Thyroid gland (tissue), 4 donors: ENCODE measurements at regions not wholly inside any gene's neighbourhood (a gene's known extent, or its start where the extent isn't known, plus 50 kb on each side); places are given as distances from the start of the nearest gene placed in this dataset.

Experiments used
- DNase-seq, 2 donors: peaks; one replicate each; pipeline ENCODE4 v3.0.0-alpha.2; 2019
- H3K27ac ChIP-seq, 3 donors: fragments of 200-600 bp; sonication (generic); 1 replicate in 2 of 3; 2 replicates in 1 of 3; pipeline ENCODE4 v1.5.1; 2016 to 2019; ENCODE audit warnings: mild to moderate bottlenecking in 1 of 3, moderate library complexity in 1 of 3
- H3K27me3 ChIP-seq: fragments of 200-600 bp; sonication (generic); one replicate; pipeline ENCODE4 v1.5.1; 2019
- H3K36me3 ChIP-seq, 2 donors: fragments of 200-600 bp; sonication (generic); one replicate each; pipeline ENCODE4 v1.5.1; 2016 to 2019
- H3K4me1 ChIP-seq, 2 donors: fragments of 200-600 bp; sonication (generic); one replicate each; pipeline ENCODE4 v1.5.1; 2017 to 2019
- H3K4me3 ChIP-seq, 3 donors: fragments of 200-600 bp; sonication (generic); replicated peaks in 1 of 3; 1 replicate in 2 of 3; 2 replicates in 1 of 3; pipeline ENCODE4 v1.5.1; 2016; ENCODE audit warnings: mild to moderate bottlenecking in 1 of 3
- H3K9me3 ChIP-seq: fragments of 200-600 bp; sonication (generic); one replicate; pipeline ENCODE4 v1.5.1; 2017
- CTCF ChIP-seq, 6 experiments: fragments of 200-600 bp in 3 of 6; fragments of 450-650 bp in 3 of 6; sonication (generic) in 3 of 6; IDR thresholded peaks; one replicate each; pipeline ENCODE4 v1.5.1; 2016 to 2019; ENCODE audit warnings: antibody characterized with exemption in 6 of 6, mild to moderate bottlenecking in 2 of 6, inconsistent platforms in 1 of 6, moderate library complexity in 1 of 6
- POLR2A ChIP-seq, 2 donors: fragments of 450-650 bp; IDR thresholded peaks; one replicate each; pipeline ENCODE4 v1.6.1; 2017; ENCODE audit warnings: antibody characterized with exemption in 2 of 2, mild to moderate bottlenecking in 2 of 2, moderate library complexity in 1 of 2
- WGBS, 2 donors: methylation state at CpG; one replicate each; pipeline ENCODE4 v1.1.5; 2017; 5-methylcytosine and 5-hydroxymethylcytosine counted together
- intact Hi-C: fragments of 100-400 bp; cut with DNase I; formaldehyde crosslinking; loops from one replicate; pipeline ENCODE4 v1.15.1; 2023

DNA sequence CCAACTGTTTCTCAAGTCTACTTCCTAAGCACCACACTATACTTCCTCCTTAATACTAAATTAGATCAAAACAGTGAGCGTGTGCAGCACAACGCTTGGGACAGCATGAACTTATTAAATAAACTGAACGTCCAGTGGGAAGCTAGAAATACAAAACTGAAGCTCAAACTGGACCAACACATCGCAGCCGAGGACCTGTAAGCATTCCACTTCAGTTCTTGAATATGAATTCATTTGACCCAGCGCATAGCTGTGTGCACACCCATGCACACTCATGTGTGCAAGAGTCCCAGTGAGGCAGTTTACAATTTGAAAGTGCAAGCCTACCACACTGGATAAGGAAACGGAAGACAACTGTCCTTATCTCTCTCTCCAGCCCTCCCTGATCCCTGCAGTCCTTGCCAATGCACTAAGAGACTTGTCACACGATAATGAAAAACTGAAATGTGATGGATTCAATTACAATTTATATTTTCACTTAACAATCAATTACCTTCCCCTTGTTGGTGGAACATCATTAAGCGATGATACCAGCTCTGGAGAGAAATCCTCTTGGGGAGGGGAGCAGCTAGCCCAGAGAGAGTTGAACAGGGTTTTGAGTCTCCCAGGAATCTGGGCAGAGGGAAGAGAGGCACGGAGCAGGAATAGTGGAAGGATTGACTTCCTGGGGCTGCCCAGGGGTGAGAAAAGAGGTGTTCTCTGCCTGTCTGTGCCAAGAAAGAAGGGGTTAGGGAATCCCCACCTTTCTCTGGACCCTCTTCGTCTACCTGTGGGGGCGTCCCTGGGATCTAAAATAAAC is 186.5 kb upstream of the KLHL29 start:
- Histone ChIP-seq H3K36me3 (no peaks in the 10 kb centered on the region), H3K27ac (no peak overlapping the region), H3K27me3 (no peaks in the 10 kb centered on the region), H3K9me3 (no peaks in the 10 kb centered on the region), H3K4me3 (no peak overlapping the region), H3K4me1 (no peaks in the 10 kb centered on the region)
- TF ChIP-seq POLR2A (IDR thresholded peaks at IDR 0.05) = no peak
- TF ChIP-seq CTCF (IDR thresholded peaks at IDR 0.05) = no peak
- no peak for DNase-seq
- 52 to 58% methylated on average over 12 of the region's 12 CpGs for WGBS, 2 donors
- intact Hi-C loops = no loop called here

DNA sequence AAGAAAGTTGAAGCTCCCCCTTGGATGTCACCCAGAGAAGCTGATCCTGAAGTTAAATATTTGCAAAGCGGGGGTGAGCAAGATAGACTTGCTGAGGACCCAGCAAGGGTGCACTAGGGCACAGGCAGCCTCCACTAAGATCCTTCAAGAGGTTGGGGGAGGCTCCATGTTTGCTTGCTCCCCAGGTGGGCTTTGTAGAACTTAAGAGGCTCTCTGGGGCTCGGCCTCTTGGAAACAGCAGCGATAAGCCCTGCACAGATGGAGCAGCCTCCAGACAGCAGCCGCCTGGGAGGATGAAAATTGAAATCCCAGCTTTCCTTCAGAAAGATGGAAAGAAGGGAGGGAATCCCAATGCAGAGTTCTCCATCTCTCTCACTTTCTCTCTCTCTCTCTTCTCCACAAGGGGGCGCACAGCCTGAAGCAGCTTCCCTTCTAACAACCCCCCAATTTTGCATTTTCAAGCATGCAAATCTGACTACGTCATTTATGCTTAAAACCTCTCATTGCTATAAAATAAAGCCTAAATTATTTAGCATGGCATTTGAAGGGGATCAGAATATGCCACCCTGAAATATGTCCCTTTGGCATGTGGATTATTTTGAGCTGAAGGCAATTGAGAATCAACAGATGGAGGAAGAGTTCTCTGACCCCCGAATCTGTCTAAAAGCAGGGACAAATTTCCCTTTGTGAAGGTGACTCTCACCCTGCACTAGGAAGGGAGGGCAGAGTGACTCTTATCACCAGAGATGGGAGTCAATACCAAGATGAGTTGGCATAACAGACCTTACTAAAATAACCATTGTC is 185.7 kb upstream of the KLHL29 start:
- Histone ChIP-seq H3K9me3 (no peaks in the 10 kb centered on the region), H3K27ac (no peak overlapping the region), H3K36me3 (no peaks in the 10 kb centered on the region), H3K27me3 (no peaks in the 10 kb centered on the region), H3K4me1 (no peaks in the 10 kb centered on the region), H3K4me3 (no peak overlapping the region)
- intact Hi-C loops = no loop called here
- DNase-seq = no peak
- 62 to 69% methylated on average over 7 of the region's 7 CpGs for WGBS, 2 donors
- TF ChIP-seq CTCF (IDR thresholded peaks at IDR 0.05) (peak in 1 of 6 experiments; percentile 7), POLR2A (IDR thresholded peaks at IDR 0.05) (no peak)

GRCh38 chr2:23200068-23200786 is 184.8 kb upstream of the KLHL29 start:
- Histone ChIP-seq H3K36me3 (no peaks in the 10 kb centered on the region), H3K4me1 (no peaks in the 10 kb centered on the region), H3K27me3 (no peaks in the 10 kb centered on the region), H3K27ac (no peak overlapping the region), H3K4me3 (no peak overlapping the region), H3K9me3 (no peaks in the 10 kb centered on the region)
- 89 to 90% methylated on average over 2 of the region's 2 CpGs for WGBS, 2 donors
- no peak for DNase-seq
- intact Hi-C loops = no loop called here
- TF ChIP-seq POLR2A (IDR thresholded peaks at IDR 0.05) = no peak

GRCh38 chr2:23200787-23201114 is 184.2 kb upstream of the KLHL29 start:
- Histone ChIP-seq H3K36me3 (no peaks in the 10 kb centered on the region), H3K27me3 (no peaks in the 10 kb centered on the region), H3K27ac (no peak overlapping the region), H3K9me3 (no peaks in the 10 kb centered on the region), H3K4me1 (no peaks in the 10 kb centered on the region), H3K4me3 (no peak overlapping the region)
- no peak for DNase-seq
- TF ChIP-seq CTCF (IDR thresholded peaks at IDR 0.05) = no peak
- no peak for TF ChIP-seq POLR2A (IDR thresholded peaks at IDR 0.05)
- intact Hi-C loops = no loop called here
- 83 to 91% methylated on average over 5 of the region's 5 CpGs for WGBS, 2 donors

DNA sequence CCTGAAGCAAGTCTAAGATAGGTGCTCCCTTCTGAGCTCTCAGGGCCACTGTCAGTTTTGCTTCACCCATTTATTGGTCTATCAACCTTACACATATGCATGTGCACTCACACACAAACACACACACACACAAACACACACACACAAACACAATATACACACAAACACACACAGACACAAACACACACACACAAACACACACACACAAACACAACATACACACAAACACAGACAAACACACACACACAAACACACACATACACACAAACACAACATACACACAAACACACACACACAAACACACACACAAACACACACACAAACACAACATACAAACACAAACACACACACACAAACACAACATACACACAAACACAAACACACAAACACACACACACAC is 181.6 kb upstream of the KLHL29 start:
- Histone ChIP-seq H3K27ac (no peak overlapping the region), H3K36me3 (no peaks in the 10 kb centered on the region), H3K4me3 (no peak overlapping the region), H3K27me3 (no peaks in the 10 kb centered on the region), H3K4me1 (no peaks in the 10 kb centered on the region), H3K9me3 (no peaks in the 10 kb centered on the region)
- intact Hi-C loops = no loop called here
- TF ChIP-seq POLR2A (IDR thresholded peaks at IDR 0.05) (no peak), CTCF (IDR thresholded peaks at IDR 0.05) (no peak)
- DNase-seq = no peak
